GM12865 (cell line): ENCODE measurements at regions not wholly inside any gene's neighbourhood (a gene's known extent, or its start where the extent isn't known, plus 50 kb on each side); places are given as distances from the start of the nearest gene placed in this dataset.

Source experiments
- DNase-seq: peaks from one replicate; pipeline ENCODE4 v3.0.0; 2010; ENCODE audit warnings: low read depth
- H3K4me3 ChIP-seq: 2 replicates; pipeline ENCODE4 v1.5.1; 2011; ENCODE audit warnings: mild to moderate bottlenecking, low read depth, low read length, control low read depth
- TF ChIP-seq, protein P1 (sequence below): IDR thresholded peaks from 2 replicates; pipeline ENCODE4 v1.5.1; 2011; ENCODE audit warnings: low read length, control low read depth, low read depth, inconsistent platforms; ENCODE audit not compliant: insufficient read depth; ENCODE audit errors: missing control alignments

DNA sequence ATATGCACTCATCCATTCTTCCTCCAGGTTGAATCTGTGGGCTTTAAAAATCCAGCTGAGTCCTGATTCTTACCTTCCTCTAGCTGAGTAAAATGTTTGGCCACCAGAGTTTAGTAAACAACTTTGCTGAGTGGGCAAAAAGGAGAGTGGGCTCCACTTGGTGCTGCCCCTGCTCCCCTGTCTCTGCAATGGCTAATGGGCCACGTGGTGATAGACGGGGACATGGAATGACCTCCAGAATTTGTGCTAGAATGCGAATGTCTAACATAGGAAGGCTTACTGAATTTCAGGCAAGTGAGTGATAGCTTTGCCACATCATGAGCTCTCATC is 137.3 kb upstream of the CES5A start:
- no peak overlapping the region for H3K4me3 ChIP-seq
- TF ChIP-seq, protein P1, sequence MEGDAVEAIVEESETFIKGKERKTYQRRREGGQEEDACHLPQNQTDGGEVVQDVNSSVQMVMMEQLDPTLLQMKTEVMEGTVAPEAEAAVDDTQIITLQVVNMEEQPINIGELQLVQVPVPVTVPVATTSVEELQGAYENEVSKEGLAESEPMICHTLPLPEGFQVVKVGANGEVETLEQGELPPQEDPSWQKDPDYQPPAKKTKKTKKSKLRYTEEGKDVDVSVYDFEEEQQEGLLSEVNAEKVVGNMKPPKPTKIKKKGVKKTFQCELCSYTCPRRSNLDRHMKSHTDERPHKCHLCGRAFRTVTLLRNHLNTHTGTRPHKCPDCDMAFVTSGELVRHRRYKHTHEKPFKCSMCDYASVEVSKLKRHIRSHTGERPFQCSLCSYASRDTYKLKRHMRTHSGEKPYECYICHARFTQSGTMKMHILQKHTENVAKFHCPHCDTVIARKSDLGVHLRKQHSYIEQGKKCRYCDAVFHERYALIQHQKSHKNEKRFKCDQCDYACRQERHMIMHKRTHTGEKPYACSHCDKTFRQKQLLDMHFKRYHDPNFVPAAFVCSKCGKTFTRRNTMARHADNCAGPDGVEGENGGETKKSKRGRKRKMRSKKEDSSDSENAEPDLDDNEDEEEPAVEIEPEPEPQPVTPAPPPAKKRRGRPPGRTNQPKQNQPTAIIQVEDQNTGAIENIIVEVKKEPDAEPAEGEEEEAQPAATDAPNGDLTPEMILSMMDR, result no peak
- DNase-seq, result no peak

DNA sequence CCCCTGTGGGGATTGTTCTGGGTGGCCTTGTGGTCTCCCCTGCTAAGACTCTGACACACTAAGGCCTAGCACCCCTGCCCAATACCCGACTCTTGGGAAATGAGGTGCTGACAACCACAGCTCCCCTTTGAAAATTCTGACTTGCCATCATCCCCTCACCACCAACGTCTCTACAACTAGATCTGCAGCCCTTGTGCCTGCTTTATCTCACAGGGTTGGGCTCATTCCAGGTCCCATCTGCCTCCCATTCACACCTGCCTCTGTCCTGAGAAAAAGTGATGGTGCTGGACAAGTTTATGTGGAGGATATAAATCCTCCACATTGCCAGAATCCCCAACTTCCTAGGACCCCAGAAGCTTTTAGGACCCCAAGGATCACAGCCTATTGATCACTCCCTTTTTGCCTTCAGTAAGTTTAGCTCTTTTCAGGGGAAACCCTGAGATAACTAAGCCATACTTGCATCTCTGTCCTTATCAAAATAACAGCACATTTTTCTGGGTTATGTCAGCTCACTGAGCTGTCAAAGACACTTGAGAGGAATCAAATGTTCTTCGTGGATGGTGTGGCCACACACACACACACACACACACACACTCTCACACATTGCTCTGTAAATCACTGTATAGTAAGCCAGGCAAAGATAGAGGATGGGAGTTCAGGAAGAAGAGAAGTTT is 136.8 kb upstream of the CES5A start:
- no peak for DNase-seq
- no peak overlapping the region for H3K4me3 ChIP-seq
- TF ChIP-seq, protein P1, result no peak

- TF ChIP-seq, protein P1, result no peak
- H3K4me3 ChIP-seq, result no peak overlapping the region
Observed at GRCh38 chr16:56005958-56006357, 130.8 kb upstream of the CES5A start.

DNA sequence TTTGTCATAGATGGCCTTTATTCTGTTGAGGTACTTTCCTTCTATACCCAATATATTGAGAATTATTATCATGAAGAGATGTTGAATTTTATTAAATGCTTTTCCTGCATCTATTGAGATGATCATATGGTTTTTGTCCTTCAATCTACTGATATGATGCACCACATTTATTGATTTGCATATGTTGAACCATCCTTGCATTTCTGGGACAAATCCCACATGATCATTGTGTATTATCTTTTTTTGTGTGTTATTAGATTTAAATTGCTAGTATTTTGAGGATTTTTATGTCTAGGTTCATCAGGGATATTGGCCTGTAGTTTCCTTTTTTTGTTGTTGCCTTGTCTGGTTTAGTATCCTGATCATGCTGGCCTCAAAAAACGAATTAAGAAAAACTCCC is 124.5 kb upstream of the CES5A start:
- TF ChIP-seq, protein P1, result no peak
- DNase-seq, result no peak
- no peak overlapping the region for H3K4me3 ChIP-seq

More at GRCh38 chr16:56005958-56006357, 130.8 kb upstream of the CES5A start:
- no peak for DNase-seq

DNA sequence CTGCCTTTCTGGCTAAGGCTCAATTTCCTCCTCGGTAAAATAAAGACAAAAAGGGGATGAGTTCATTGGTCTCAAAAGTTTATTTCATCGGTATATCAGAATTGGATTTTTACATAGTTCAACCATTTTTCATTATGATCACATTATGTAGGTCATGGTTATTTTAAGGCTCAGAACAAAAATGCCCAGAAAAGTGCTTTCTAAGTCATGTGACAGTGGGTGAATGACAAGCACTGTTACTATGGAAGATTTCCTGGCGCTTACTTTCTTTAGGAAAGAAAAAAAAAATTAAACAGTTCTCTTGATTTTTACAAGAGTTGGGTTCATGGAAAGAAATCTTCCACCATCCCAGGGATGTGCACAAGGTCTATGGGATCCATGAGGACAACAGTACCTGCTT is 117.9 kb upstream of the CES5A start:
- H3K4me3 ChIP-seq, result no peak overlapping the region
- no peak for DNase-seq
- TF ChIP-seq, protein P1, result no peak

DNA sequence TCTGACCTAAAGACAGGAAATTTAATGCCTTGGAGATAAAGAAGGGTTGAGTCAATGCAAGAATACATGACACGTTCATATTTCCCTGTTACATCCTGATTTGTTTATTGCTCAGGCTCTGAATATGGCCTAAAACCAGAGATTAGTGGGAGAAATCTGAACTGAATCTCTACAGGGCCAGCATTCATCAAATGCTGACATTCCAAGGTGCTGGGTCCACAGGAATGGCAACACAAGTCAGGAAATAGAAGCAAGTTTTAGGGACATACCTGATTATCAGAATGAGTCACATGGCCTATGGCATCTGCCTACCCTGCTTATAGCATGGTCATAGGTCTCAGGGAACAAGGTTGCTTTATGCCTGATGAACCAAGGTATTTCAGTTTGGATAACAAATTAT is 117.4 kb upstream of the CES5A start:
- TF ChIP-seq, protein P1, result no peak
- H3K4me3 ChIP-seq, result no peak overlapping the region
- no peak for DNase-seq

GRCh38 chr16:55991843-55992242 is 116.7 kb upstream of the CES5A start:
- TF ChIP-seq, protein P1, result no peak
- H3K4me3 ChIP-seq, result no peak overlapping the region
- DNase-seq, result no peak
